ENCODE measurements at regions not wholly inside any gene's neighbourhood (a gene's known extent, or its start where the extent isn't known, plus 50 kb on each side); places are given as distances from the start of the nearest gene placed in this dataset.

GRCh38 chr4:138535316-138535715 is 293.2 kb upstream of the SLC7A11 start:
- no peak for DNase-seq
- no peak overlapping the region for H3K4me3 Mint-ChIP-seq
- no peak for TF ChIP-seq CTCF (IDR thresholded peaks at IDR 0.05)
- no peaks in the 10 kb centered on the region for H3K4me1 Mint-ChIP-seq
- peaks cover 47% of the 10 kb centered on the region for H3K9me3 Mint-ChIP-seq
- H3K27me3 Mint-ChIP-seq (ENCODE audit: low read depth, poor library complexity): no peaks in the 10 kb centered on the region
- H3K36me3 Mint-ChIP-seq (ENCODE audit: low read depth): peaks cover 6% of the 10 kb centered on the region
- H3K27ac Mint-ChIP-seq: no peak overlapping the region

- no peak overlapping the region for H3K27ac Mint-ChIP-seq
- no peak overlapping the region for H3K4me3 Mint-ChIP-seq
- no peaks in the 10 kb centered on the region for H3K36me3 Mint-ChIP-seq (ENCODE audit: low read depth)
- H3K4me1 Mint-ChIP-seq: no peaks in the 10 kb centered on the region
- H3K9me3 Mint-ChIP-seq: peaks cover 12% of the 10 kb centered on the region
- DNase-seq: no peak
- no peak for TF ChIP-seq CTCF (IDR thresholded peaks at IDR 0.05)
- H3K27me3 Mint-ChIP-seq (ENCODE audit: low read depth, poor library complexity): no peaks in the 10 kb centered on the region
Measured at GRCh38 chr4:138522366-138522765, 280.2 kb upstream of the SLC7A11 start.

DNA sequence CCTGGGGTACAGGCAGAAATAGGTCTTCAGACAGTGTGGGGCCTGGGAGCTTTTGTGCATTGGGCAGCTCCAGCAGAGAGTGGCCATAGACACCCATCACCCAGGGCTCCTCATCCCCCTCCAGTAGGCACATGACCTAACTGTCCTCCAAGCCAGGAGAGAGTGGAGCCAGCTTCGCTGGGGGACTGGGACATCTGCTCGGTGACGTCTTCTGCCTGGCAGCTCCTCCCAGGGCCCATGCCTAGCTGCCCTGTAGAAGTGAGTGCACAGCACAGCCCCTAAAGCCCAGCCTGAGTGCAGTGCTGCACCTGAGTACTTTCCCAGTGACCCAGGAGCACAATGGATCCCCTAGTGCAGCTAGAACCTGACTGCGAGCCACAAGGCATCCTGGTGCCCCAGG is 279.7 kb upstream of the SLC7A11 start:
- peaks cover 12% of the 10 kb centered on the region for H3K9me3 Mint-ChIP-seq
- no peak overlapping the region for H3K4me3 Mint-ChIP-seq
- TF ChIP-seq CTCF (IDR thresholded peaks at IDR 0.05): no peak
- H3K27me3 Mint-ChIP-seq (ENCODE audit: low read depth, poor library complexity): no peaks in the 10 kb centered on the region
- no peak for DNase-seq
- H3K4me1 Mint-ChIP-seq: no peaks in the 10 kb centered on the region
- no peaks in the 10 kb centered on the region for H3K36me3 Mint-ChIP-seq (ENCODE audit: low read depth)
- H3K27ac Mint-ChIP-seq: no peak overlapping the region

DNA sequence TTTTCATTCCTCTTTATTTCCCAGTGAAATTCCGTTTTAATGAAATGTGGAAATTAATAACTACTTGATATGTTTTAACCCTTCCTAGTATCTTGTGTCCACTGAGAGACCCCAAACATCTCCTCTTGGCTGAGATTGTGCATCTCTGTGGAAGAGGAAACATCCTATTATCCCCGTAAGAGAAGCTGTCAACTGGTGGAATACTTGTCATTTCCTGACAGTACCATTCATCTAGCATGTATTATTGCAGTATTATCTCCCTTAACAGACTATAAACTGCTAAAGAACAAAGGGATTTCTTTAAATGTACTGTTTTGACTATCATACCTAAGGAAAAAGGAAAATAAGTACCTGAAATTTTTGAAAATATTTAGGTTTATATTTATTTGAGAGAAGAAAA is 277.3 kb upstream of the SLC7A11 start:
- Mint-ChIP-seq H3K36me3 (ENCODE audit: low read depth) (no peaks in the 10 kb centered on the region), H3K9me3 (peaks cover 8% of the 10 kb centered on the region), H3K4me3 (no peak overlapping the region), H3K4me1 (no peaks in the 10 kb centered on the region), H3K27ac (no peak overlapping the region), H3K27me3 (ENCODE audit: low read depth, poor library complexity) (no peaks in the 10 kb centered on the region)
- no peak for DNase-seq
- no peak for TF ChIP-seq CTCF (IDR thresholded peaks at IDR 0.05)

DNA sequence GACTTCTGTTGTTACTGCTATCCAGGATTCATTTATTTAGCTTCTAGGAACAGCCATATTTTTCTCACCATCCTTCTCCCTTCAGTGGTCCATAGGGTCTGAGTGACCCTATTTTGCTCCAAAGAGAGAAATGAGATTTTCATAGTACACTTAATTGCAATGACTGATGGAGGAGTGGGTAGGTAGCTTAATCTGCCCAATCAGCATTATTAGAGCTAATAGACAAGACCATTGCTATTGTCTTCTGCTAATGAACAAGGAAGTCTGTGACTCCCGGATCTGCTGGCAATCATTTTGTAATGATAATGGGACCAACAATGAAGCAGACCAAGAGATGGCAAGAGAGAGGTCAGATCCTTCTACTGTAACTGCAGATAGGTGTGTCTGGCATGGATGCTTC is 271.4 kb upstream of the SLC7A11 start:
- no peak for TF ChIP-seq CTCF (IDR thresholded peaks at IDR 0.05)
- H3K4me3 Mint-ChIP-seq: no peak overlapping the region
- DNase-seq: no peak
- H3K27me3 Mint-ChIP-seq (ENCODE audit: low read depth, poor library complexity): no peaks in the 10 kb centered on the region
- no peak overlapping the region for H3K27ac Mint-ChIP-seq
- no peaks in the 10 kb centered on the region for H3K9me3 Mint-ChIP-seq
- H3K4me1 Mint-ChIP-seq: no peaks in the 10 kb centered on the region
- H3K36me3 Mint-ChIP-seq (ENCODE audit: low read depth): no peaks in the 10 kb centered on the region

GRCh38 chr4:138512756-138513155 is 270.6 kb upstream of the SLC7A11 start:
- H3K4me1 Mint-ChIP-seq: no peaks in the 10 kb centered on the region
- no peak overlapping the region for H3K4me3 Mint-ChIP-seq
- no peak for DNase-seq
- TF ChIP-seq CTCF (IDR thresholded peaks at IDR 0.05): no peak
- H3K27ac Mint-ChIP-seq: no peak overlapping the region
- H3K27me3 Mint-ChIP-seq (ENCODE audit: low read depth, poor library complexity): no peaks in the 10 kb centered on the region
- H3K36me3 Mint-ChIP-seq (ENCODE audit: low read depth): no peaks in the 10 kb centered on the region
- H3K9me3 Mint-ChIP-seq: no peaks in the 10 kb centered on the region

Measured in nephron progenitor cell (in vitro differentiated cells).